GM18909 (cell line): ENCODE measurements at regions not wholly inside any gene's neighbourhood (a gene's known extent, or its start where the extent isn't known, plus 50 kb on each side); places are given as distances from the start of the nearest gene placed in this dataset.
A peak's percentile ranks its signal among the peaks of the same experiment; 100 is the strongest.
"Not testable (repeated sequence)": the region's sequence is repeated elsewhere in the genome, so short reads cannot be mapped to it uniquely, and the experiment has no call there.

Experiments used
- ATAC-seq: cut with Tn5 transposase; IDR thresholded peaks from one replicate; pipeline ENCODE4 v1.9.1; 2021; ENCODE audit warnings: mild to moderate bottlenecking; ENCODE audit not compliant: unreplicated experiment, poor library complexity

DNA sequence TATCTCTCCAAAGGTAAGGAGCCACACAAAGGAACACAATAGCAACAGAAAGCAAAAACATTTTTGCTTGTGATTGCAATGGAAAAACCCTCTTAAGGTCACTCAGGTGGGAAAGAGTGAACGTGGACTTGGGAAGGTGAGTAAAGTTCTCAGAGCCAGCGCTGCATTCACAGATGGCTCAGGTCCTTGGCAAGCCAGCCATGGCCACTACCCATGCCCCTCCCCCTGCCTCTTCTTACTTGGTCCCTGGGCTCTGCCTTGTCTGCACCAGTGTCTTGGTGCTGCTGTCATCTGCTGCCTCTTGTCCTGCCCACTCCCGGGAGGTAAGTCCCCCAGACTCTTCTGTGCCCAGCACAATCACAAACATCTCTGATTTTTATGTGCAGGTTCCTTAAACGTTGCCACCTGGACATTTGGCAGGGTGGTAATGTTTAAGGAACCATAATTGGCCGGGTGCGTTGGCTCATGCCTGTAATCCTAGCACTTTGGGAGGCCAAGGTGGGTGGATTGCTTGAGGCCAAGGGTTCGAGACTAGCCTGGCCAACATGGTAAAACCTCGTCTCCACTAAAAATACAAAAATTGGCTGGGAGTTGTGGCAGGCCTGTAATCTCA is 74.6 kb downstream of the FEM1C start:
- no peak for ATAC-seq

DNA sequence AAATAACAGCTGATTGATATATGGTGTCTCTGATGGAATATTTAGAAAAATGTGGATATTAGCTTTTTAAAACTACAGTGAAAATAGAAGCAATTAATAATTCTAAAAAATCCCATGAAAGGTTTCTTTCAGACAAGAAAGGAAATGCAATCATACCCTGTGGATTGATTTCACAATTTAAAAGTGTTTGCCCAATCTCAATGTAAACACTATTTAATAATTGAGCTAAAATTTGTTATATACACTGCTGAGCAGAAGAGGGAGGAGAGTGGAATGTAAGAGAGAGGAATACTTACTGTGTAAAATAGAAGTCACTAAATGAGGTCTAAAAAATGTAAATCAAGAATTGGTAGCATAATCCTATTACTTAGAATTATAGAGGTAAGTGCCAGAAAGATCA is 76.9 kb downstream of the FEM1C start:
- ATAC-seq: no peak

DNA sequence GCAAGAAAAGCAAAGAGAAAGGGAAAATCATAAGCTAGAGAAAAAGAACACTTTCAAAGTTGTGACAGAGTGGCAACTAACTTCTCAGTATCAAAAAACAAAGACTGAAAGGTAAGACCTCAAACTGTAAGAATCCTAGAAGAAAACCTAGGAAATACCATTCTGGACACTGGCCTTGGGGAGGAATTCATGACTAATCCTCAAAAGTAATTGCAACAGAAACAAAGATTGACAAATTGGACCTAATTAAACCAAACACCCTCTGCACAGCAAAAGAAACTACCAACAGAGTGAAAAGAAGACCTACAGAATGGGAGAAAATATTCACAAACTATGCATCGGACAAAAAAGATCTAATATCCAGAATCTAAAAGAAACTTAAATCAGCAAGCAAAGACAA is 79.1 kb downstream of the FEM1C start:
- no peak for ATAC-seq

DNA sequence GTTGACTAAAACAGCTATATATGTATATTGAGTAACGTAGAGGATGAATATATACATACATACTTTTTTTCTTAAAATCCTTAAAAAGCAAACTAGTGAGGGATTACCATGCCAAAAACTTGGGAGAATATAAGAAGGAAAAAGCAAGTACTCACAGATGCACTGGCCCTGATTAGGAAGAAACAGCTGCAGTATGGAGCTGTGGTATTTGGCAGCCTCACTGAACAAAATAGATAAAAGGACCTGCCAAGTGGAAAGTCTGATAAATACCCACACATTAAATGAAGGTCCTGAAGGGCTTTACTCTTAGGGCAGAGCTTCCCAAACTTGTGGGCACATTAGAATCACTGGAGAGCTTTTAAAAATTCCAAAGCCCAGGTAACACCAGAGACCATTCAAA is 80.6 kb downstream of the FEM1C start:
- no peak for ATAC-seq

DNA sequence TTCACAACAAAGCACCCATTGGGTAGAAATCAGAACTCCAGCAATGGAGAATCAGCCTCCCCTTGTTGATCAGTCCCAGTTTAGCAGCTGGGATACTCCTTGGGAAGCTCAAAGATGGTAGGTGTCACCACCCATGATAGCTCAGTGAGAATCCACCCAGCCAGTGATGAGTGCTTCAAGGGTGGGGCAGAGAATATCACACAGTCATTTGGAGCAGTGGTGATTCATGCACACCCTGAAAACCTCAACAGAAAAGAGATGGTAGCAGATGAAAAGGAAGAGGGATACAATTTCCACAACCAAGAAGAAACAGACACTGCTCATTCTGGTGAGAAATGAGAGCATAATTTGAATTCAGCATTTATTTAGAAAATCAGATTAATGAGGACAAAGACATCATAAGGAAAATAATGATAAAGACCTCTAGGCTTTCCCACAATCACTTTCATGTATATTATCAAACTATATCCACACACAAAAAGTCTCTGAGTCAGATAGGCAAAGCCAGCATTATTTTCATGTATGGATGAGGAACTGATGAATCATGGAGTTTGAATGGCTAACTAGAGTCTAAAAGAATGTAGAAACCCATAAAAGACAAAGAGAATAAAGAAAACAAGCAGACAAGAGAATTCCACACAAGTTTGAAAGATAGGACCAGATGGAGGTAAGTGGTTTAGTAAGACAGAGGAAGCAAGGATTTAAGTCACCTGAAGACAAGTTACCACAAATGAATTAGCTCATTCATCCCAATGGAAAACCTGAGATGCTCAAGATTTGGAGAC is 82.9 kb downstream of the FEM1C start:
- ATAC-seq: peak; percentile 49

DNA sequence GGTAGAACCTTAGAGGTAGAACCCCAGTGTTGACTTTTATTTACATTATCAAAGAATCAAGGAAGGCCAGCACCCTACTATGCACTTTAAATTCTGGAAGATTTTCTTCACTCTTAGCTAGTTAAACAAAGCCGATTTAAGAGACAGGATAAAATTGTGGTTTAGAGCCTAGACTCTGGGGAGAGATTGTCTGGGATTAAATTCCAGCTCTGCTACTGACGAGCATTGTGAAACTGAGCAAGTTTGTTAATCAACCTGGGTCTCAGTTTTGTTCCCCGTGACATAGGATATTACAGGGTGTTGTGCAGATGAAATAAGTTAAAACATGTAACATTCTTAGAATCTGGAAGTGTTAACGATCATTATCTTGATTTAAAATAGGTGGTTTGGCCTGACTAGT is 83.5 kb downstream of the FEM1C start:
- ATAC-seq: no peak

DNA sequence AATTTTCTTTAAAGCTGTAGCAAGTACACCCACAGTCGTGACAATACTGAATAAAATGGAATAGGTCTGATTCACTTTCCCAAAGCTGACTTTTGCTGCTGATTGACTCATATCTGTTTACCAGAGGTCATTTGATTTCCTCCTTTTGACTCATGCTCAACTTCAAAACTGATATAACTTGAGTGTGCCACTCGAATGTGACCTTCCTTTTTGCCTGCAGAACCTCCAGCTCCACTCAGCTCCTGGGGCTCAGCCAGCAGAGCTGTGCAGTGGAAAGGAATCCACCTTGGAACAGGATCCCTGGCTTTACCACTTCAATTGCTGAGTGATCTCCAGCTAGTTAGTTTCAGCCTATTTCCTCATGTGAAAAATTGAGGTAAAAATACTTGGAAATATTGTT is 84.1 kb downstream of the FEM1C start:
- peak; percentile 67 for ATAC-seq

DNA sequence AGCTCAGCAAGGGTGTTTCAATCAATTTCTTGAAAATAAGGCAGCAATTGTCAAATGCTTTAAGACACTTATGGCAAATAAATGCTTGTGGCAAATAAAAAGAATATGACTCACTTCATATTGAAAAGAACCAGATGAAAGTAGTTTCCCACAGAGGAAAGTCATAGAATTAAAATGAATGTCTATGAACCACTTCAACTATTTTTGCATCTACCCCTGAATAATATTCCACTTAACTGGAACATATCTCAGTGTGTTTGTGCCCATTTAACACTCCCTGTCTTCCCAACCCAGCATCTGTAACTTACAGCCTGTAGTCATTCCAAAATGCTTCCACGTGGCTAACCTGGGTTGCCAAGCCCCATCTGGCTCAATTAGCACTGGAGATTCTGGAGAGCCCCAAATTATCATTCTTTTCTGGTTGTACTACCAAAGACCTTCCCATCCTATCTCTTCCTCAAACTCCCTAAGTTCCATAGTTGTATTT is 84.7 kb downstream of the FEM1C start:
- no peak for ATAC-seq

DNA sequence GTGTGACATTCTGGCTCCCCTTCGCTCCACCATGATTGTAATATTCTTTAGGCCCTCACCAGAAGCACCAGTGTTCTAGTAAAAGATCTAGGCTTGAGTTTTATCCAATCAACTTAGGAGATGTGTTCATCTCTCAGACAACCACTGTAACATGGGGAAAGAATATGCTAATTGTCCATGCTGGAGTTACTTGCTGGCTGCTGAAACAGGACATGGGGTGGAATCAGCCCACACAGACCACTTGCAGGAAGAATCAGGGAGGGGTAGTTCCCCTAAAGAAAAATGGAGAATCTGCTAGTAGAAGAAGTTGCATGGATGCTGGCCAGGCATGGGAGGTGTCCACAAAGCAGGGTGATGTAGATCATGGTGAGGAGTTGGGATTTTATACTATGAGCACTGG is 86.2 kb downstream of the FEM1C start:
- no peak for ATAC-seq

DNA sequence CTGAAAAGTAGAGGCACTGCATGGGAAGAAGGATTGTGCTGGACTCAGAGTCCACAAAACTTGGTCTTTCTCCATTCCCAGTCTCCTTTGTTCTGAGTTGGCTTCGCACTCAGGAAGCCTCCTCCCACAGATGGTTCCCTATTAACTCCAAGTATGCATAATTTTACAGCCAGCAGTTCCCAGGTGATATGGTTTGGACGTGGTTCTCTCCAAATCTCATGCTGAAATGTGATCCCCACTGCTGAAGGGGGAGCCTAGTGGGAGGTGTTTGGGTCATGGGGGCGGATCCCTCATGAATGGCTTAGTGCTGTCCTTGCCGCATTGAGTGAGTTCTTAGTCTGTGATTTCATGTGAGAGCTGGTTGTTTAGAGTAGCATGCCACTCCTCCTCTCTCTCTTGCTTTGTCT is 86.6 kb downstream of the FEM1C start:
- no peak for ATAC-seq

DNA sequence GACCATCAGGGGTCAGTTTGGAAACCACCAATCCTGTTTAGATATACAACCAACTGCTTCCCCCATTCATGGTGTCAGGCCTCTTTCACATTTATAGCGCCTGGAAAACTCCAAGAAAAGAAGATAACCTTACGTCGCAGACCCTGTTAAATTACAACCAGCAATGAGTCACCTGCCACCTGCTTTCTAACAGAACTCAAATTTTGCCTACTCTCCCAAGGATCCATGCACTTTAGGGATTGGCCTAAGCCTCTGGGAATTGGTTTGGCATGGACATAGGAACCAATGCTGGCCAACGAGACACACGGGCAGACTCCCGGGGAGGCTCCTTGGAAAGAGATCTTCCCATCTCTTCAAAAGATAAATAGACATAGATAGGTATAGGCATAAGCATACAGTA is 87.0 kb downstream of the FEM1C start:
- no peak for ATAC-seq

DNA sequence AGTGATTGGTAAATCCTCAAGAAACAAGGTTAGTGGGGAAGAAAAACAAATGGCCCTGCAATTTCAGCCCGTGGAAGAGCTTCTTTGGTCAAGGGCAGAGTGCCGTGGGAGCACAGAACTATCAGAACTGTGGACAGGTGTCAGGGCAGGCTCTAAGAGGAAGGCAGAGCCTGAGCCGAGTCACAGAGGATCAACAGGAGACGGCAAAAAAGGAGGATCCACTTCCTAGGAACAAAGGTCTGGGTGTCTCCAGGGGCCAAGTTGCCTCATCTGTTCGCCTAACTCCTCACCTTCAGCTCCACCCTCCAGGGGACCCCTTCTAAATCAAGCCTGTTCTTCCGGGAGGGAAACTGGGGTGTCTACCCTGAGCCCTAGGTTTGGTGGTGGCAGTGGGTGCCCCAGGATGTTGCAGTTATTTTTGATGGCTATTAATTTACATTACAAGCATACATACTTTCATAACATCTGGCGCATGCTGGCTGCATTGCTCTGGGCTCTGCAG is 88.0 kb downstream of the FEM1C start:
- no peak for ATAC-seq

DNA sequence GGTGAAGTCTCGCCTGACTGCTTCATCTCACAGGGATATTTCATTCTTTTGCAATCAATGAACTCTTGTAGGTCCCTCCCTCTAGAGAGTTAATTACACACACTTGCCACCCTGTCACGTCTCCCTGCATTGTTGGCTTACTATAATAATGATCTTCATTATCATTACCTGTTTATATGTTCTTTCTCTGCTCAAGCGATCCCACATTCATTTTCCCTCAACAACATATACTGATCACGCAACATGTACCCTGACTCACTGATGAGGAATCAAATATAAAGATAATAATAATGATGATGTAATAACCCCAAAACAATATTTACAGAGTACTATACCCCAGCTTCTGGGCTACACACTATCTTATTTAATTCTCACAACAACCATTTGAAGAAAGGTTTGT is 88.5 kb downstream of the FEM1C start:
- ATAC-seq: no peak

DNA sequence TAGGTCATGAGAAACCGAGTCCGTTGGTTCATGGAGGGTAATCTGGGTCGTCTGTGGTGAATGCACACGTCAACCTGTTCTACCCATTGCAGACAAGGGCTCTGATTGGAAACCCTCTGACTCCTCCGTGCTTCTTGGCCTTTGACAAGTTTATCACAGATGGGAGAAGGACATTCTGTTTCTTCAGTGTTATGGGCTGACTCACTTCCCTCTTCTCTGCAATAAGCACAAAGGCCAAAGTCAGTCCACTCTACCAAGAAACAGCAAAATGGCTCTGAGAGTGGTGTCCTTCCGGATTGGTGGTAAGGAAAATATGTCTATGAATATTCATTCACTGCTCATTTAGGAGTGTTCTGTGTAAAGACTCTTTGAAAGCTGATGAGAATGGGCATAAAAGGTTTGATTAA is 89.3 kb downstream of the FEM1C start:
- ATAC-seq: no peak

DNA sequence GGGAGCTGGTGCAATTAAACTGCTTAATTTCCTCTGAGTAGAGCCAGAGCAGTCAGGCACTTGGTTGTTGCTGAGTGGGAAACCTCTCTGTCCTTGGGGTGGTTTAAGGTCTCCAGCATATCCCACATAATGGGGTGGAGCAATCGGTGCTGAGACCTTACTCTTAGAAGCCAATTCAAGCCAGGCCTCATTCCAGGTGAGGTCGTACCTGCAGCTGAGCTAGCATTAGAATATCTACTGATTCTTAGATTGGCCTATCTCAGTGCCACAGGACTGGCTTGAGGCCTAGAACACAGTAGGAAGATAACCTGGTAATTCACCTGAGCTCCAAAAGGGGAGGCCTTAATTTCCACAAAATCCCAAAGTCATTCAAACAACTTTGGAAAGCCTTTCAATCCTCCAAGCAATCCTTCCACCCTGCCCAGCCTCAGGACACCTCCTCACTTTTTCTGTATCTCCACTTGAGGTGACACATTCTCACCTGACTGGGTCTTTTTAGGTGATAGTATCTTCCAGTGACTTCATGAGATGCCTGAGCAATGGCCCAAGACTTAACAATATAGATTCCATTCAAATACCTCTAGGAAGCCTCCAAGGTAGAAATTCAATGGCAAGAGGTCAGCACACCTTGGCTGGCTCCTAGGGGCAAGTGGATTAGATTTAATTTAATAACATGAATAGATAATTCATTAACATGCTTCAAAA is 91.0 kb downstream of the FEM1C start:
- no peak for ATAC-seq

DNA sequence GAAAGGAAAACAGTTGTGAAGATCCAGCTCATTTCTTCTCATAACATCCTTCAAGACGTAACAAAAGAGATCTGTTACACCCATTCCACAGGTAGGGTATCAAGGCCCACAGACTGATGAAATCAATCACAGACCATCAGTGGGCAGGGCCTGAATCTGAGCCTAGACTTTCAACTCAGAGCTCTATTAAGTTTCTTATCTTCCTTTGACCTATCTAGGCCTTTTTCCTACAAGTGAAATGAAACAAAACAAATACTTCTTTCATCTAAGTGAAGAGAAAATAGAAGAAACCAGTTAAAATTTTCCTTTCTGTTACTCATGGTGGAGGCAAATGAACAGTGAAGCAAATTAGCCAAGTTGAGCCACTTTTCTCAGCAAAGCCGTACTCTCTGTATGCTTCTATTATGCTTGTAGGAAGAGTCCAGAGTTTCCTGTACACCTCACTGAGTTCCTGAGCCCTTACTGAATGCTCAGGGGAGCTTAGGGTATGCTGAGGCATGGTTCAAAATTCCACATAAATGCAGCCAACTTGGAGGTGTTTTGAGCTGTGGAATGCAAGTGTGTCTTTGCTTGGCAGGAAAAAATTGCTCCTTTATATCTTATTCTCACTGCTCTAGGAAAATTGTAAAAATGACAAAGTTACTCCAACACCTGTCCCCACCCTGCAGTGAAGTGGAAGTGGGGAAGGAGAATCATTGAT is 91.9 kb downstream of the FEM1C start:
- ATAC-seq: no peak

DNA sequence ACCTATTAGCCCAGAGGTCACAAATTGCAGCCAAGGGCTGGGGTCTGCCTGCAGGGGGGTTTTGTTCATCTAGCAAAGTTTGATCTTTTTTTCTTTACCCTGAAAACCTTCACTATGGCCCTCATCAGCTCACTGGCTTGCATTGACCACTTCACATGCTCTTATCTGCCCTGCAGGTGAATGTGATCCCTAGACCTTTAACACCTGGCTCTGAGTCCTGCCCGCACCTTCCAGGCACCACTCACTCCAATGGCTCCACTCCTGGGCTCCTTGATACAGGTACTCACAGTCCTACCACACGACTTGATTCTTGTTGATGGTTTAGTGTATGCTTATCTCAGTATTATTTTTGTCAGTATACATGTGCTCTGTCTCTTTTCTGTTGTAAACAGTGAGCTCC is 92.5 kb downstream of the FEM1C start:
- no peak for ATAC-seq

DNA sequence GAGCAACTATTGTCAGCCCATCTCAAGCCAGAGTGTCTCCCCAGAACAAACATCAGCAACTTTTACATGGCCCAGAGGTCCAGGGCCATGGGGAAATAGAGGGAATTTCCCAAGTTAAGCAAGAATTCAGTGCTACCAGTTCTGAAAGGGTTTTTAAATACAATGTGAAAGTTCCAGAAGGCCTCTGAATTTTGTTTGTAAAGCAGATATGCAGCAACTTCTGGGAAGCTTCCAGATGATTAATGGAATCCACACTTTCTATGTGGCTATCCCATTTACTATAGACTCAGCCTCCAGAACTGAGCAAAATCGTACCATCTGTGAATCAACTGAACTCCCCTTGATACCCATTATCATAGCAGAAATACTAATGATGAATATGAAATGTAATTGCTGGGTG is 93.8 kb downstream of the FEM1C start:
- ATAC-seq: peak; percentile 51

DNA sequence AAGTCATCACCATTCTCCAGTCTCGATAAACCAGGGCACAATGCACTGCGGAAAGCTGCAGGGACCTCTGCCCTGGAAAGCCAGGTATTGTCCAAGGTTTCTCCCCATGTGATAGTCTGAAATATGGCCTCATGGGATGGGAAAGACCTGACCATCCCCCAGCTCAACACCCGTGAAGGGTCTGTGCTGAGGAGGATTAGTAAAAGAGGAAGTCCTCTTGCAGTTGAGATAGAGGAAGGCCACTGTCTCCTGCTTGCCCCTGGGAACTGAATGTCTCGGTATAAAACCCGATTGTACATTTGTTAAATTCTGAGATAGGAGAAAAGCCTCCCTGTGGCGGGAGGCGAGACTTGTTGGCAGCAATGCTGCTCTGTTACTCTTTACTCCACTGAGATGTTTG is 95.9 kb downstream of the FEM1C start:
- ATAC-seq: not testable (repeated sequence)

DNA sequence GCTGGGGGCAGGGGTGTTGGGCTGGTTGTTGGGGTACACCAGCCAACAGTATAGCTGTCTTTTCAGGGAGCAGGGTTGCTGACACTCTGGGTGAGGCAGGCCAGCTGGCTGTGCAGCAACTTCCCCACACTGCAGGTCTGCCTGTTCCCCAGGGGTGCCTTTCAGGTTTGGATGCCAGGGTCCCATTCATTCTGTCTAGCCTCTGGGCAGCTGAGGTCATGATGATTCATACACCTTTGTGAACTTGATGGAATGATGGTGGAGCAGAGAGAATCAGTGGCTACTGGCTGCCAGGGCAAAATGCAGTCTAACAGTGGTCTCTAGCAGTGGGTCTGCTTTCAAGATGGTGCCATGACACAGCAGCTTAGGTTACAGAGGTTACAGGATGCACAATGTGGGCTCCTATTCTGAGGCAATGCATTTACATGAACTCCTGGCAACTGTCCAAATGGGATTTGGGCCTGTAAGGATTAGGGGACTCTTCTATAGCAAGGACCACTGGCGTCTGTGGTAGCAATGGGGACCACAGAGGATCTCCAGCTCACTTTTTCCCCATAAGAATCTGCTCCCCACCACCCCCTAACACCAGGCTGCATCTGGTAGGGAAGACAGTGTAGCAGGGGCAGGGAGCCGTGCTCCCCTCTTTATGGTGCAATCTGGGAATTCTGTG is 103.7 kb downstream of the FEM1C start:
- ATAC-seq: no peak
